CD4-positive, CD25-positive, alpha-beta regulatory T cell (primary cell): ENCODE measurements at regions not wholly inside any gene's neighbourhood (a gene's known extent, or its start where the extent isn't known, plus 50 kb on each side); places are given as distances from the start of the nearest gene placed in this dataset.
"Not testable (repeated sequence)": the region's sequence is repeated elsewhere in the genome, so short reads cannot be mapped to it uniquely, and the experiment has no call there.

Experiments used
- ATAC-seq, 2 donors: fragments of 150-1000 bp; cut with Tn5 transposase; one replicate each; pipeline ENCODE4 v1.10.0; 2021; ENCODE audit warnings: low read depth in 2 of 2, moderate number of reproducible peaks in 2 of 2, moderate library complexity in 1 of 2
- DNase-seq, 3 donors: peaks; one replicate each; pipeline versions ENCODE4 v3.0.0 to v3.0.0-alpha.2; 2012 to 2022; ENCODE audit warnings: mixed read lengths in 1 of 3
- H3K27ac ChIP-seq: one replicate; pipeline ENCODE4 v1.7.0; 2013; ENCODE audit warnings: mild to moderate bottlenecking, low read length; ENCODE audit not compliant: insufficient read depth, poor library complexity, severe bottlenecking
- H3K27me3 ChIP-seq: one replicate; pipeline ENCODE4 v1.7.0; 2013; ENCODE audit warnings: low read length; ENCODE audit not compliant: control insufficient read depth, insufficient read depth
- H3K36me3 ChIP-seq: one replicate; pipeline ENCODE4 v1.7.0; 2013; ENCODE audit warnings: mild to moderate bottlenecking, low read length, moderate library complexity; ENCODE audit not compliant: control insufficient read depth, insufficient read depth
- H3K4me1 ChIP-seq: 2 replicates; pipeline ENCODE4 v1.7.0; 2013; ENCODE audit warnings: mild to moderate bottlenecking, low read length; ENCODE audit not compliant: insufficient read depth, control insufficient read depth, poor library complexity, severe bottlenecking
- H3K4me3 ChIP-seq: one replicate; pipeline ENCODE4 v1.7.0; 2013; ENCODE audit warnings: low read depth, mild to moderate bottlenecking, low read length, moderate library complexity
- H3K9me3 ChIP-seq, 2 experiments: 1 replicate in 1 of 2; 2 replicates in 1 of 2; pipeline ENCODE4 v1.7.0; 2013; ENCODE audit warnings: low read length in 2 of 2, mild to moderate bottlenecking in 1 of 2, moderate library complexity in 1 of 2; ENCODE audit not compliant: control insufficient read depth in 2 of 2
- H3K27ac Mint-ChIP-seq, 3 donors: one replicate each; pipeline ENCODE4 v1.8.0; 2020 to 2022; ENCODE audit warnings: mild to moderate bottlenecking in 3 of 3, mixed read lengths in 3 of 3, moderate library complexity in 2 of 3
- H3K27me3 Mint-ChIP-seq: one replicate; pipeline ENCODE4 v1.8.0; 2022; ENCODE audit warnings: mild to moderate bottlenecking, mixed read lengths
- H3K36me3 Mint-ChIP-seq: one replicate; pipeline ENCODE4 v1.8.0; 2020; ENCODE audit warnings: mixed read lengths
- H3K4me1 Mint-ChIP-seq, 4 donors: one replicate each; pipeline ENCODE4 v1.8.0; 2020 to 2022; ENCODE audit warnings: mixed read lengths in 4 of 4, mild to moderate bottlenecking in 1 of 4
- H3K4me3 Mint-ChIP-seq, 4 donors: one replicate each; pipeline ENCODE4 v1.8.0; 2020 to 2022; ENCODE audit warnings: mild to moderate bottlenecking in 4 of 4, mixed read lengths in 4 of 4, moderate library complexity in 3 of 4
- H3K9me3 Mint-ChIP-seq, 7 donors: one replicate each; pipeline ENCODE4 v1.8.0; 2020 to 2022; ENCODE audit warnings: mixed read lengths in 7 of 7, mild to moderate bottlenecking in 3 of 7, moderate library complexity in 2 of 7

DNA sequence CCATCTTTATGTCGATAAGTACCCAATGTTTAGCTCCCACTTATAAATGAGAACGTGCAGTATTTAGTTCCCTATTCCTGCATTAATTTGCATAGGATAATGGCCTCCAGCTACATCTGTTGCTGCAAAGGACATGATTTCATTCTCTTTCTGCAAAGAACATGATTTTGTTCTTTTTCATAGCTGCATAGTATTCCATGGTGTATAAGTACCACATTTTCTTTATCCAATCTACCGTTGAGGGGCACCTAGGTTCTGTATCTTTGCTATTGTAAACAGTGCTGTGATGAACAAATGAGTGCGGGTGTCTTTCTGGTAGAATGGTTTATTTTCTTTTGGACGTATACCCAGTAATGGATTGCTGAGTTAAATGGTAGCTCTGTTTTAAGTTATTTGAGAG is 63.0 kb downstream of the HLX start:
- DNase-seq: no peak
- Histone ChIP-seq H3K9me3 (no peaks in the 10 kb centered on the region), H3K36me3 (no peaks in the 10 kb centered on the region), H3K27me3 (no peaks in the 10 kb centered on the region), H3K4me3 (no peak overlapping the region), H3K27ac (no peak overlapping the region), H3K4me1 (no peaks in the 10 kb centered on the region)
- H3K4me3 Mint-ChIP-seq: no peak overlapping the region
- H3K36me3 Mint-ChIP-seq: no peaks in the 10 kb centered on the region
- H3K9me3 Mint-ChIP-seq: peaks cover 0 to 16% (median 2%) of the 10 kb centered on the region in 7 donors
- no peak for ATAC-seq
- H3K4me1 Mint-ChIP-seq: no peaks in the 10 kb centered on the region
- no peak overlapping the region for H3K27ac Mint-ChIP-seq
- H3K27me3 Mint-ChIP-seq: no peaks in the 10 kb centered on the region

DNA sequence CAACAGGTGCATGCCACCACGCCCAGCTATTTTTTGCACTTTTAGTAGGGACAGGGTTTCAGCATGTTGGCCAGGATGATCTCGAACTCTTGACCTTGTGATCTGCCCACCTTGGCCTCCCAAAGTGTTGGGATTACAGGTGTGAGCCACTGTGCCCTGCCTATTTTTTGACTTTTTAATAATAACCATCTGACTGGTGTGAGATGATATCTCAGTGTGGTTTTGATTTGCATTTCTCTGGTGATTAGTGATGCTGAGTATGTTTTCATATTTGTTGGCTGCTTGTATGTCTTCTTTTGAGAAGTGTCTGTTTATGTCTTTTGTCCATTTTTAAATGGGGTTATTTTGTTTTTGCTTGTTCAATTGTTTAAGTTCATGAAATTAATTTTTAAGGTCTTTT is 63.7 kb downstream of the HLX start:
- H3K36me3 ChIP-seq, H3K4me1 ChIP-seq, H3K36me3 Mint-ChIP-seq, H3K27ac ChIP-seq, H3K4me3 ChIP-seq, ATAC-seq, H3K27ac Mint-ChIP-seq, H3K27me3 Mint-ChIP-seq, H3K9me3 ChIP-seq, DNase-seq, H3K27me3 ChIP-seq, H3K4me3 Mint-ChIP-seq, H3K4me1 Mint-ChIP-seq: not testable (repeated sequence)
- peaks cover 0 to 11% (median 2%) of the 10 kb centered on the region in 7 donors for H3K9me3 Mint-ChIP-seq

DNA sequence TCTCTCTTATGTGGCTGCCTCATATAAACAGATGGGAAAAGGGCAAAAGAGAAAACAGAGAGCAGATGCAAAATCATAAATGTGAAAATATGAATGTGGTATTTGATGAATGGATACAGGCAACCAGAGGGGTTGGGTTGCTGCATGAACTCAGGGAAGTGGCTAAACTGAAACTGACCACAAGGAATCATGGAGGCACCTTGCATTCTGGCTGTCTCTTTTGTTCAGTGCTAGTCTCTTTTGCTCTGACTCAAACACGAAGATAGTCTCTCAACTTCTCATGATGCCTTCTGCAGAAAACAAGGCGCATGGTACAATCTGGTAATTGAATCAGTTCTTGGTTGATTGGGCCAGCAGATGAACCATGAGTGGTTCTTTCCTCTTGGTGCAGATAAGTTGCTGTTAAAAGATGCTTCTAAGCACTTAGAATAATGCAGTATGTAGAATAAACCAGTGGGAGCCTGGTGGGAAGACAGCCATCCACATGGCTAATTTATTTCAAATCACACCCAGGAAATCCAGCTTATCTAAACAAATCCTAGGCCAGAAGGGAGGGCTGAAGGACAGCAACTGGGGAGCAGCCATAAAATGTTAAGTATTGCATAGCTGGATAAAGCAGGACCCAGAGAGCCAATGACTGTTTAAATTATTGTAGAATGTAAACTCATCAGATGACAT is 64.2 kb downstream of the HLX start:
- no peak overlapping the region for H3K4me3 Mint-ChIP-seq
- Histone ChIP-seq H3K27ac (no peak overlapping the region), H3K27me3 (no peaks in the 10 kb centered on the region), H3K4me3 (no peak overlapping the region), H3K9me3 (no peaks in the 10 kb centered on the region), H3K4me1 (no peaks in the 10 kb centered on the region), H3K36me3 (no peaks in the 10 kb centered on the region)
- no peak overlapping the region for H3K27ac Mint-ChIP-seq
- no peak for DNase-seq
- H3K4me1 Mint-ChIP-seq: no peaks in the 10 kb centered on the region
- H3K36me3 Mint-ChIP-seq: no peaks in the 10 kb centered on the region
- H3K27me3 Mint-ChIP-seq: no peaks in the 10 kb centered on the region
- ATAC-seq: no peak
- H3K9me3 Mint-ChIP-seq: peaks cover 0 to 9% (median 2%) of the 10 kb centered on the region in 7 donors

DNA sequence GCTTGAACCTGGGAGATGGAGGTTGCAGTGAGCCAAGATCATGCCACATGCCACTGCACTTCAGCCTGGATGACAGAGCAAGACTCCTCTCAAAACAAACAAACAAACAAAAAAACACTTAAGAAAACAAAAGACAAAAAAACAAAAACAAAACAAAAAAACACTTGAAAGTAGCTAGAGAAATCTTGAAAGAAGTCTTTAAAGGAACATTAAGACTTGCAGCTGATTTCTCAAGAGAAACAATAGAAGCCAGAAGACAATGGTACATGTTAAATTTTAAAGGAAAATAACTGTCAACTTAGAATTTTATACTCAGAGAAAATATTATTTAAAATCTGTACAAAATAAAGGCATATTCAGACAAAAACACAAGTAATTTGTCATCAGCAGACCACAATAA is 71.3 kb downstream of the HLX start:
- H3K4me1 Mint-ChIP-seq: no peaks in the 10 kb centered on the region
- peaks cover 0 to 14% (median 4%) of the 10 kb centered on the region in 7 donors for H3K9me3 Mint-ChIP-seq
- no peaks in the 10 kb centered on the region for H3K36me3 Mint-ChIP-seq
- ATAC-seq (no peak), DNase-seq (no peak)
- H3K27ac ChIP-seq: no peak overlapping the region
- no peak overlapping the region for H3K4me3 ChIP-seq
- no peak overlapping the region for H3K27ac Mint-ChIP-seq
- H3K4me1 ChIP-seq: no peaks in the 10 kb centered on the region
- H3K4me3 Mint-ChIP-seq: no peak overlapping the region
- no peaks in the 10 kb centered on the region for H3K27me3 ChIP-seq
- H3K27me3 Mint-ChIP-seq: no peaks in the 10 kb centered on the region
- H3K36me3 ChIP-seq: no peaks in the 10 kb centered on the region
- no peaks in the 10 kb centered on the region for H3K9me3 ChIP-seq

DNA sequence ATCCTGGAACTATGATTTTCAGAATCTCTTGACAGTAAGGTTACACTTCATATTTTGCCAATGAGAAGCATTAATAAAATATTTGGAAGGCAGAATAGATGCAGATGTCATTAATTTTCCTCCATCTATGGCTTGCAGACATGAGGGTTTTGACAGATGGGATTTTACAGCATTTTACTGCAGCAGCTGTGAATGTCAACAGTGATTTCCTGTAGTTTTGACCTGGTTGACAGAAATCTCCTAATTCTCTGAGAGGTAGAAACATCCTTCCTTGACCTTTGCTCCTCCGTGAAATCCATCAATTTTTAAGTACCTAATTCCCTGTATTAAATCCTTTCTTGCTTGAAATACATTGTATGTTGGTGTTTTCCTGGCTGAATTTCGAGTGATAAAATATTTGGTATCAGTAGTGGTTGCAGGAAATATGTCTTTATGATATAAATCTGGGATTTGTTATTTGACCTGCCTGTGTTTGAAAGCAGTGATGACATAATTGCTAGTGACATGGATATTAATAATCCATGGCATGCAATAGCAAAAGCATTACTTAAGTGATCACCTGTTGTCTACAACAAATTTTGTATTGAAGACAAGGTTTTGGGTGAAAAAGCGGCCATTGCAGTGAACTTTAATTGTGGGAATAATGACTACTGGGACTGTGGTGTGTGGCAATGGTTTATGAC is 73.9 kb downstream of the HLX start:
- no peaks in the 10 kb centered on the region for H3K9me3 ChIP-seq
- Mint-ChIP-seq H3K4me3 (no peak overlapping the region), H3K4me1 (no peaks in the 10 kb centered on the region), H3K27me3 (no peaks in the 10 kb centered on the region), H3K36me3 (no peaks in the 10 kb centered on the region), H3K9me3 (peaks cover 0 to 13% (median 3%) of the 10 kb centered on the region in 7 donors), H3K27ac (no peak overlapping the region)
- no peak overlapping the region for H3K27ac ChIP-seq
- H3K27me3 ChIP-seq: no peaks in the 10 kb centered on the region
- H3K36me3 ChIP-seq: no peaks in the 10 kb centered on the region
- H3K4me1 ChIP-seq: no peaks in the 10 kb centered on the region
- ATAC-seq (no peak), DNase-seq (no peak)
- no peak overlapping the region for H3K4me3 ChIP-seq

DNA sequence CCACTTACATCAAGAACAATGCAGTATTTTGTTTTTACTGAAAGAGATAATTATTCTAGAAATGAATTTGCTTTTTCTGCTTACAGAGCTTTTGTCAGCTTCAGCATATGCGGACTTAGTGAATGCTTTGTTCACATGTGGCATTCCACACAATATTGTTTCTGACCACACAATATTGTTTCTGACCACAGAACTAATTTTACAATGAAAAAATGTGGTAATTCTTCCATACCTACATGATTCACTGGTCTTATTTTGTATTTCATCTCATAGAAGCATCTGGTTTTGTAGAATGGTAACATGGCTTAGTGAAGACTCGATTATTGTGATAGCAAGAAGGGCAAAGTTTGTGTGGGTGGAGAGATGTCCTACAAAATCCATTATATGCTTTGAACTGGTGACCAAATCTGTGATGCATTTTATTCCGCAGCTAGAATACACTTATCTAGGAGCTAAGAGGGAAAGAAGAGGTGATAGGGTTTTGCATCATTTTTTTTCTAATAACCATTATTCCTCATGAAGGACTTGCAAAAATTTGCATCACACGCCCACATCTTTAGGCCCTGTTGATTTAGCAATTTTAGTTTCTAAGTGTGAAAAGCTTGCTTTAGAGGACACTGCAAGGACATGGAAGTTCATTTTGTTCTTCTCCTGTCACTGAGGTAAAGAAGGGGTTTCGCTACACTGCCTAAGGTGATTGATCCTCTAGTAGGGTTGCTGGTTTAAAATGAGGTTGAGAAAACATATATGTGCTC is 75.3 kb downstream of the HLX start:
- Histone ChIP-seq H3K4me3 (no peak overlapping the region), H3K36me3 (no peaks in the 10 kb centered on the region), H3K27me3 (no peaks in the 10 kb centered on the region), H3K9me3 (no peaks in the 10 kb centered on the region), H3K27ac (no peak overlapping the region), H3K4me1 (no peaks in the 10 kb centered on the region)
- Mint-ChIP-seq H3K36me3 (no peaks in the 10 kb centered on the region), H3K4me1 (no peaks in the 10 kb centered on the region), H3K27ac (no peak overlapping the region), H3K4me3 (no peak overlapping the region), H3K27me3 (no peaks in the 10 kb centered on the region), H3K9me3 (peaks cover 0 to 9% (median 3%) of the 10 kb centered on the region in 7 donors)
- no peak for DNase-seq
- ATAC-seq: no peak

DNA sequence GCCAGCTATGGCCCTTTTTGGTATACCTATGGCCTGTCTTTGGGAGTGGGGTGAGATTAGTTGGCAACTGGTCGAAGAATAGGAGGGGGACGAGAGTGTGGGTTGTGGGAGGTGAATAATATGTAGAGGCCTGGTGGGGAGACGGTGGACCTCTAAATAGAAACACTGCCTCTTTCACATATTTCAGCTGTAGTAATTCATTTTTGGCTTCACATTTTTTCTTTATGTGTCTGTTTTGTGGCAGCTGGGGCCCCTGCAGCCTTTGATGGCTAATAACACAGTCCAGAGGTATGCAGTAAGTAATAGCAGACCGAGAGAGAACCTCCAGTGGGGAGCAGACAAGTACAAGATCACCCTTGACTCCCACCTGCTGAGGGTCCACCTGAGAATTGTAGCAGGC is 75.9 kb downstream of the HLX start:
- no peak for ATAC-seq
- H3K9me3 Mint-ChIP-seq: peaks cover 0 to 5% (median 3%) of the 10 kb centered on the region in 7 donors
- no peaks in the 10 kb centered on the region for H3K36me3 ChIP-seq

More for the DNA sequence above, 75.9 kb downstream of the HLX start:
- no peak overlapping the region for H3K4me3 Mint-ChIP-seq
- Histone ChIP-seq H3K9me3 (no peaks in the 10 kb centered on the region), H3K27me3 (no peaks in the 10 kb centered on the region), H3K27ac (no peak overlapping the region), H3K4me1 (no peaks in the 10 kb centered on the region), H3K4me3 (no peak overlapping the region)
- H3K27me3 Mint-ChIP-seq: peaks cover 4% of the 10 kb centered on the region
- no peak for DNase-seq
- H3K36me3 Mint-ChIP-seq: no peaks in the 10 kb centered on the region
- no peak overlapping the region for H3K27ac Mint-ChIP-seq
- H3K4me1 Mint-ChIP-seq: no peaks in the 10 kb centered on the region
